Tibial nerve (tissue), 4 donors: ENCODE measurements at regions not wholly inside any gene's neighbourhood (a gene's known extent, or its start where the extent isn't known, plus 50 kb on each side); places are given as distances from the start of the nearest gene placed in this dataset.
"Not testable (repeated sequence)": the region's sequence is repeated elsewhere in the genome, so short reads cannot be mapped to it uniquely, and the experiment has no call there.

Experiments
- DNase-seq, 2 donors: peaks; one replicate each; pipeline ENCODE4 v3.0.0-alpha.2; 2019; ENCODE audit warnings: low spot score in 2 of 2
- H3K27ac ChIP-seq, 4 donors: fragments of 200-600 bp; sonication (generic) in 3 of 4; one replicate each; pipeline ENCODE4 v1.5.1; 2017 to 2019; ENCODE audit warnings: mild to moderate bottlenecking in 1 of 4
- H3K27me3 ChIP-seq, 2 donors: fragments of 200-600 bp; sonication (generic) in 1 of 2; one replicate each; pipeline versions ENCODE4 v1.5.1 to v1.6.0; 2017 to 2019
- H3K36me3 ChIP-seq, 3 donors: fragments of 200-600 bp; sonication (generic); one replicate each; pipeline ENCODE4 v1.5.1; 2018 to 2019
- H3K4me1 ChIP-seq, 4 donors: fragments of 200-600 bp; sonication (generic) in 3 of 4; one replicate each; pipeline ENCODE4 v1.5.1; 2017 to 2019
- H3K4me3 ChIP-seq, 4 donors: fragments of 200-600 bp; sonication (generic) in 3 of 4; one replicate each; pipeline ENCODE4 v1.5.1; 2017 to 2019; ENCODE audit warnings: mild to moderate bottlenecking in 1 of 4, moderate library complexity in 1 of 4
- H3K9me3 ChIP-seq, 4 donors: fragments of 200-600 bp; sonication (generic) in 3 of 4; one replicate each; pipeline ENCODE4 v1.5.1; 2017 to 2019
- CTCF ChIP-seq, 5 experiments: fragments of 200-600 bp in 3 of 5; fragments of 450-650 bp in 2 of 5; sonication (generic) in 3 of 5; IDR thresholded peaks; one replicate each; pipeline ENCODE4 v1.5.1; 2016 to 2019; ENCODE audit warnings: antibody characterized with exemption in 5 of 5, mild to moderate bottlenecking in 3 of 5, moderate library complexity in 2 of 5
- EP300 ChIP-seq, 2 donors: sonication (generic); formaldehyde crosslinking; IDR thresholded peaks; one replicate each; pipeline ENCODE4 v1.6.1; 2017; ENCODE audit warnings: antibody characterized with exemption in 2 of 2, mild to moderate bottlenecking in 1 of 2
- POLR2A ChIP-seq, 2 donors: fragments of 450-650 bp; IDR thresholded peaks; one replicate each; pipeline ENCODE4 v1.6.1; 2017; ENCODE audit warnings: antibody characterized with exemption in 2 of 2, mild to moderate bottlenecking in 2 of 2, moderate library complexity in 2 of 2
- WGBS, 2 donors: methylation state at CpG; one replicate each; pipeline ENCODE4 v1.1.5; 2018; 5-methylcytosine and 5-hydroxymethylcytosine counted together

- Histone ChIP-seq H3K9me3 (peaks cover 0 to 40% (median 0%) of the 10 kb centered on the region in 4 donors), H3K4me3 (no peak overlapping the region), H3K4me1 (no peaks in the 10 kb centered on the region), H3K36me3 (no peaks in the 10 kb centered on the region), H3K27me3 (no peaks in the 10 kb centered on the region), H3K27ac (no peak overlapping the region)
- DNase-seq: no peak
- TF ChIP-seq EP300 (IDR thresholded peaks at IDR 0.05) (no peak), CTCF (IDR thresholded peaks at IDR 0.05) (no peak), POLR2A (IDR thresholded peaks at IDR 0.05) (no peak)
- 72 to 73% methylated on average over 9 of the region's 9 CpGs for WGBS, 2 donors
These were observed 159.8 kb upstream of the CDH4 start for GRCh38 chr20:61092251-61092650.

- no peak overlapping the region for H3K27ac ChIP-seq
- H3K36me3 ChIP-seq: no peaks in the 10 kb centered on the region
- no peaks in the 10 kb centered on the region for H3K27me3 ChIP-seq
- 82 to 83% methylated on average over 1 of the region's 1 CpG for WGBS, 2 donors
- DNase-seq: no peak
- no peak overlapping the region for H3K4me3 ChIP-seq
- peaks cover 0 to 40% (median 0%) of the 10 kb centered on the region in 4 donors for H3K9me3 ChIP-seq
- TF ChIP-seq POLR2A (IDR thresholded peaks at IDR 0.05): no peak
- no peak for TF ChIP-seq EP300 (IDR thresholded peaks at IDR 0.05)
- no peak for TF ChIP-seq CTCF (IDR thresholded peaks at IDR 0.05)
- H3K4me1 ChIP-seq: no peaks in the 10 kb centered on the region
These were observed 157.5 kb upstream of the CDH4 start for GRCh38 chr20:61094581-61094980.

GRCh38 chr20:61096463-61096862 lies 155.6 kb upstream of the CDH4 start:
- Histone ChIP-seq H3K4me1 (peaks cover 0 to 4% (median 0%) of the 10 kb centered on the region in 4 donors), H3K36me3 (no peaks in the 10 kb centered on the region), H3K9me3 (peaks cover 0 to 36% (median 0%) of the 10 kb centered on the region in 4 donors), H3K4me3 (no peak overlapping the region), H3K27ac (no peak overlapping the region), H3K27me3 (no peaks in the 10 kb centered on the region)
- 90 to 93% methylated on average over 2 of the region's 2 CpGs for WGBS, 2 donors
- no peak for TF ChIP-seq EP300 (IDR thresholded peaks at IDR 0.05)
- no peak for TF ChIP-seq CTCF (IDR thresholded peaks at IDR 0.05)
- TF ChIP-seq POLR2A (IDR thresholded peaks at IDR 0.05): no peak
- DNase-seq: no peak

GRCh38 chr20:61099806-61100205 lies 152.3 kb upstream of the CDH4 start:
- no peak overlapping the region for H3K27ac ChIP-seq
- H3K9me3 ChIP-seq: peaks cover 0 to 22% (median 0%) of the 10 kb centered on the region in 4 donors
- WGBS, 2 donors: 36 to 45% methylated on average over 12 of the region's 12 CpGs
- H3K36me3 ChIP-seq: no peaks in the 10 kb centered on the region
- no peaks in the 10 kb centered on the region for H3K27me3 ChIP-seq
- TF ChIP-seq POLR2A (IDR thresholded peaks at IDR 0.05) (no peak), CTCF (IDR thresholded peaks at IDR 0.05) (no peak), EP300 (IDR thresholded peaks at IDR 0.05) (no peak)
- no peak overlapping the region for H3K4me3 ChIP-seq
- DNase-seq: no peak
- H3K4me1 ChIP-seq: peaks cover 0 to 4% (median 0%) of the 10 kb centered on the region in 4 donors

- 90 to 94% methylated on average over 7 of the region's 7 CpGs for WGBS, 2 donors
- no peaks in the 10 kb centered on the region for H3K36me3 ChIP-seq
- TF ChIP-seq EP300 (IDR thresholded peaks at IDR 0.05) (no peak), POLR2A (IDR thresholded peaks at IDR 0.05) (no peak), CTCF (IDR thresholded peaks at IDR 0.05) (no peak)
- H3K9me3 ChIP-seq: peaks cover 0 to 16% (median 0%) of the 10 kb centered on the region in 4 donors
- no peak overlapping the region for H3K4me3 ChIP-seq
- no peaks in the 10 kb centered on the region for H3K27me3 ChIP-seq
- no peak overlapping the region for H3K27ac ChIP-seq
- peaks cover 0 to 4% (median 0%) of the 10 kb centered on the region in 4 donors for H3K4me1 ChIP-seq
- no peak for DNase-seq
These were observed 151.6 kb upstream of the CDH4 start for GRCh38 chr20:61100489-61100888.

- 60 to 73% methylated on average over 7 to 8 of the region's 8 CpGs for WGBS, 2 donors
- DNase-seq, H3K4me3 ChIP-seq, H3K9me3 ChIP-seq, H3K27ac ChIP-seq, H3K4me1 ChIP-seq, H3K27me3 ChIP-seq, H3K36me3 ChIP-seq: not testable (repeated sequence)
These were observed 150.7 kb upstream of the CDH4 start for GRCh38 chr20:61101321-61101720.
